NCI-H2107 treated with DMSO at 0.1 percent for 48 hours (cell line): ENCODE measurements at regions not wholly inside any gene's neighbourhood (a gene's known extent, or its start where the extent isn't known, plus 50 kb on each side); places are given as distances from the start of the nearest gene placed in this dataset.

ENCODE experiments used
- DNase-seq: peaks from one replicate; lab custom pipeline; 2025; ENCODE audit not compliant: unreplicated experiment; lab: John Stamatoyannopoulos, UW

DNA sequence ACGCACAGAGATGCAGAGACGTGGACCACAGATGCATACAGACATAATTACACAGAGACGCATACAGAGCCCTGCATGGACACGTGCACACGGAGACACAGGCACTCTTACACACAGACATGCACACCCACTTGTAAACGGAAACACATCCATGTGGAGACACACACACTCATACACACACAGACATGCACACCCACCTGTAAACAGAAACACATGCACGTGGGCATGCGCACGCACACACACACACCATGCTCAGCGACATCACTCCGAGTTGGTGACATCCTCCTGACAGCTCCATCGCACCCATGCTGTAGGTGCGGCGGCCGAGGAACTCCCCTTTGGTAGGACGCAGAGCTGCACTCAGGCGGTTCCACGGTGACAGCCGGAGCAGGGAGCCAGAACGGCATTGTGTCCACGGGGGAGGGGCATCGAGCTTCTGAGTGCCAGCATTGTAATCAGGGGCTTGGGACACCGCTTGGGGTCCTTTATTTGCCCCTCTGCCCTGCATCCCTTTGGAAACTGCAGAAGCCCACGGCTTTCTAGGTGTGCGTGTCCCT is 233.5 kb downstream of the RBFOX3 start:
- no peak for DNase-seq

GRCh38 chr17:79374807-79375206 is 236.0 kb downstream of the RBFOX3 start:
- no peak for DNase-seq

- DNase-seq = no peak
Observed at GRCh38 chr17:79374087-79374689, 236.7 kb downstream of the RBFOX3 start.

GRCh38 chr17:79372470-79373238 is 238.2 kb downstream of the RBFOX3 start:
- DNase-seq = no peak

- no peak for DNase-seq
Observed at GRCh38 chr17:79371984-79372383, 238.9 kb downstream of the RBFOX3 start.

- no peak for DNase-seq
Observed at GRCh38 chr17:79370594-79370993, 240.3 kb downstream of the RBFOX3 start.

DNA sequence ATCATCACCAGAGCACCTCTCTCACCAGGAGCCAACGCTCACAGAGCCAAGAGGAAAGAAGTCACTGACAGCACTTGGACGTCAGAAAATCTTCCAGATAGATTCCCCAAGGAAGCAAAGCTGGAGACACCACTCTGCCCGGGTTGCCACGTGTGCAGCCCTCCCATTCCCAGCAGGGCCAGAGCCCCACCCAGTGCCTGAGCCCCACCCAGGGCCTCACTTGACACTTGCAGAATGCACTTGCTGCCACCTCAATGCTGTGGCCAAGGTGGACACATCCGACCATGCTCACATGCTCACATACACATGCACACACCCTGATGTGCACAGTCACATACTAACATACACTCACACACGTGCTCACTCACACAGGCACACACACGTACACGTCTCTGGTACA is 240.7 kb downstream of the RBFOX3 start:
- DNase-seq = no peak

DNA sequence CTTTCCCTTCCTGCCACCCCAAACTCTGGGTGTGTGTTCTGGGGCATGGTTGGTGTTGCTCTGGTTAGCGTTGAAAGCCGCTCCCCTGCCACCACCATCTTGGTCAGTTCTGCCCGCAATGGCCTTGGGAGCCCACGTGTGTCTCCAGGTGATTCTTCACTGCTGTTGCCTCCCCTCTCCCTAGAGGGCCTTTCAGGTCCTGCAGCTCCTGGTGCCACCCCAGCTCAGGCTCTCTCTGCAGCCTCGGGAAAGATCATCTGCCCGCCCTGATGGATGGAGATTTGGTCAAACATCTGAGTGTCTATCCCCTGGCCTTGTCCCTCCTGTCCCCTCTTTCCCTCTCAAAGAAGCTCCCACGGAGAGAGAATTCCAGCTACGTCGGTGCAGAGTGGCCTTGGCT is 241.3 kb downstream of the RBFOX3 start:
- DNase-seq = no peak

GRCh38 chr17:79369001-79369400 is 241.8 kb downstream of the RBFOX3 start:
- DNase-seq = no peak

GRCh38 chr17:79368521-79368920 is 242.3 kb downstream of the RBFOX3 start:
- no peak for DNase-seq

DNA sequence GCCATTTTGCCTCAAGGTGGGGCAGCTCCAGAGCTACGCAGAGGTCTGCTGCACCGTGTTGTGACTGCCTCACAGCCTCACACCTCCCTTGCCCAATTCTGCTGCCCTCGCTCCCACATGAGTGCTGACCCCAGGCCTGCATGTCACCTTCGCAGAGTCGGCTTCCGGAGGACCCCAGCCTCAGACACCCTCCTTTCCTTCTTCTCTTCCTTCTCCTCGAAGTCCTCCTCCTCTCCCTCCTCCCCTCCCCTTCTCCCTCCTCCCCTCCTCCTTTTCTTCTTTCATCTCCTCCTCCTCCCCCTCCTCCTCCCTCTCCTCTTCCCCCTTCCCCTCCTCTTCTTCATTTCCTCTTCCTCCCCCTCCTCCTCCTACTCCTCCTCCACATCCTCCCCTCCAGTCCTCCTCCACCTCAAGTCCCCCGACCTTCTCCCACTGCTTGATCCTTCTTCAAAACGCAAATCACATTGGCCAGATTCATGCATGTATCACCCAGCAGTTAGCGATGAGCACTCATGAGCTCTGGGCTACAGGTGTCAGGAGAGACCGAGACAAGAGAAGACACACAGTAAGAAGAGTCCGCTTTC is 243.8 kb downstream of the RBFOX3 start:
- no peak for DNase-seq

- no peak for DNase-seq
Observed at GRCh38 chr17:79365836-79366770, 244.7 kb downstream of the RBFOX3 start.

DNA sequence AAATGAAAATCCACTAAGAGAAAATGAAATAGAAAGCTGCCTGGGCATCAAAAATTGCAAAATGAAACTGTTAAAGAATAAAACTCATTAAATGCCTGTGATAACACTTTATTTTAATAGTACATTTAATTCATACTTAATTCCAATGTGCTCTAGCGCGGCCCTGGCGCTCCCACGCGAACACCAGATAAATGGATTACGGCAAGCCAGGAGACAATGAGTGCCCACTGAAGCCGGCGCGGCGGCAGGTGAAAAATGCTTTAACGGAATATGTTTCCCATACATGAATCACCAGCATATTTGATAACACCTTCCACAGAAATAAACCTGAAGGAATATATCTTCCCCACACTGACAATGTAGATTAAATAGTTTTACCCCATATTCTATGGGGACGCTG is 245.5 kb downstream of the RBFOX3 start:
- DNase-seq = no peak

DNA sequence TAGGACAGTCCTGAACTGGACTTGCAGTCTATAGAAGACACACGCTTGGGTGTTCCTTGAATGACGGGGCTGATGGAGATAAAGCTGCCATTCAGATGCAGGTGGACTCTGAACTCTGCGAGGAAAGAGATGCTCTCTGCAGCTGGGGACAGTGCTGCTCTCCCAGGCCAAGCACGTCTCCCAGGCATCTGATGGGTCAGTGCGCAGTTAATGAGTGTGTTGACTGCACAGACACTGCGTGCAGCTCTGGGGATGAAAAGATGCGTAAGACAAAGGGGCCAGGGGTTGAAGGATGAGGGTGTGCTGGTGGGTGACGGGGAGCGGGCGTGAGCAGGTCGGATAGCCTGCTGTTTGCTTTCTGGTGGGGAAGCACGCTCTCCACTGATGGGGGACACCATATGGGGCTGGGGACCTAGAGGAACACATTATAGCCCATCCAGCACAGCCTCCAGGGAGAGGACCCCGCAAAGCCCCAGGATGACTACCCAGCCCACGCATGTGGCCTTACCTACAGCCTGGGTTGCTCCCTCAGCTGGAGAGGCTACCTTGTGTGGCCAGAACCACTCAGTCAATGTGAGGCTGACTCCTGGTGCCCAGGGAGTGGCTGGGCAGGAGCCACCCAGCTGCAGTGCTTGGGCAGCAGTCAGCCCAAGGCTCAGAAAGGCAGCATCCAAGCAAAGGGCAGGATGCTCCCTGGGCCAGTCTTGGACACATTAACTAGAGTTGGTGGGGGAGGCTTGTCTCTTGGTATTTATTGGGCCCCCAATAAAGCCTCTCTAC is 246.3 kb downstream of the RBFOX3 start:
- DNase-seq = no peak

- DNase-seq = no peak
Observed at GRCh38 chr17:79363552-79364275, 247.1 kb downstream of the RBFOX3 start.

GRCh38 chr17:79362772-79363305 is 248.0 kb downstream of the RBFOX3 start:
- no peak for DNase-seq

GRCh38 chr17:79361873-79362771 is 248.7 kb downstream of the RBFOX3 start:
- no peak for DNase-seq

GRCh38 chr17:79361221-79361734 is 249.6 kb downstream of the RBFOX3 start:
- no peak for DNase-seq
